Amniotic stem cell (primary cell): ENCODE measurements at regions not wholly inside any gene's neighbourhood (a gene's known extent, or its start where the extent isn't known, plus 50 kb on each side); places are given as distances from the start of the nearest gene placed in this dataset.

Experiments used
- DNase-seq: peaks from one replicate; lab custom pipeline; 2025; lab: John Stamatoyannopoulos, UW

- DNase-seq: no peak
Observed at GRCh38 chr2:67625178-67625577, 228.0 kb downstream of the ETAA1 start.

GRCh38 chr2:67625690-67626475, 228.8 kb downstream of the ETAA1 start:
- no peak for DNase-seq

- no peak for DNase-seq
Observed at GRCh38 chr2:67626656-67627055, 229.5 kb downstream of the ETAA1 start.

GRCh38 chr2:67627456-67628207, 230.5 kb downstream of the ETAA1 start:
- DNase-seq: no peak

- no peak for DNase-seq
Observed at GRCh38 chr2:67628892-67629291, 231.8 kb downstream of the ETAA1 start.

GRCh38 chr2:67631483-67631882, 234.3 kb downstream of the ETAA1 start:
- no peak for DNase-seq

GRCh38 chr2:67633212-67633856, 236.2 kb downstream of the ETAA1 start:
- no peak for DNase-seq

- no peak for DNase-seq
Observed at GRCh38 chr2:67638146-67638545, 241.0 kb downstream of the ETAA1 start.

- DNase-seq: no peak
Observed at GRCh38 chr2:67641312-67642045, 244.3 kb downstream of the ETAA1 start.

- no peak for DNase-seq
Observed at GRCh38 chr2:67642046-67642382, 244.9 kb downstream of the ETAA1 start.

- no peak for DNase-seq
Observed at GRCh38 chr2:67642961-67643360, 245.8 kb downstream of the ETAA1 start.

- DNase-seq: no peak
Observed at GRCh38 chr2:67645280-67646138, 248.4 kb downstream of the ETAA1 start.

- DNase-seq: no peak
Observed at GRCh38 chr2:67646714-67647333, 249.7 kb downstream of the ETAA1 start.

- no peak for DNase-seq
Observed at GRCh38 chr2:67649331-67650261, 252.5 kb downstream of the ETAA1 start.

- DNase-seq: peak; percentile 86
Observed at GRCh38 chr2:67650291-67651133, 253.4 kb downstream of the ETAA1 start.

GRCh38 chr2:67651565-67651964, 254.4 kb downstream of the ETAA1 start:
- DNase-seq: no peak

- DNase-seq: no peak
Observed at GRCh38 chr2:67652679-67653078, 255.5 kb downstream of the ETAA1 start.

- no peak for DNase-seq
Observed at GRCh38 chr2:67656875-67657274, 259.7 kb downstream of the ETAA1 start.

GRCh38 chr2:67658820-67659219, 261.7 kb downstream of the ETAA1 start:
- DNase-seq: no peak
